IMR-90 (cell line): ENCODE measurements at regions not wholly inside any gene's neighbourhood (a gene's known extent, or its start where the extent isn't known, plus 50 kb on each side); places are given as distances from the start of the nearest gene placed in this dataset.

ENCODE experiments used
- ATAC-seq: fragments of 200-7000 bp; cut with Tn5 transposase; 2 replicates; pipeline ENCODE4 v1.9.1; 2020; ENCODE audit warnings: low read depth, mild to moderate bottlenecking, moderate library complexity
- BruUV-seq: library from RNA; stranded (reverse); fragments of 400-500 nt; replicated peaks from 2 replicates; lab custom pipeline; 2021; lab: Mats Ljungman, UMichigan
- CTCF ChIA-PET: fragments of 300-600 bp; formaldehyde crosslinking; extraction: SDS; loops from one replicate; lab custom pipeline; 2021; ENCODE audit warnings: antibody characterized with exemption; lab: Yijun Ruan, JAX
- POLR2A ChIA-PET: fragments of 300-600 bp; sonication (Branson Sonifier 250); formaldehyde crosslinking; loops from one replicate; lab custom pipeline; 2022; ENCODE audit warnings: antibody characterized with exemption; ENCODE audit not compliant: unreplicated experiment; lab: Charles Lee
- DNase-seq: peaks from one replicate; pipeline ENCODE4 v3.0.0; 2013
- H2AFZ ChIP-seq: replicated peaks from 2 replicates; pipeline ENCODE3; 2013; ENCODE audit warnings: low read length, mild to moderate bottlenecking; ENCODE audit not compliant: poor library complexity
- H2AK5ac ChIP-seq: 2 replicates; pipeline ENCODE4 v1.6.1; 2013; ENCODE audit warnings: low read depth, low read length, inconsistent platforms
- H2AK9ac ChIP-seq: replicated peaks from 2 replicates; pipeline ENCODE3; 2013; ENCODE audit warnings: mild to moderate bottlenecking, low read depth, low read length, moderate library complexity; ENCODE audit not compliant: poor library complexity
- H2BK120ac ChIP-seq: 2 replicates; pipeline ENCODE4 v1.6.1; 2013; ENCODE audit warnings: low read depth, low read length, inconsistent platforms
- H2BK15ac ChIP-seq: 3 replicates; pipeline ENCODE4 v1.6.1; 2013; ENCODE audit warnings: low read depth, low read length, inconsistent platforms
- H2BK20ac ChIP-seq: 2 replicates; pipeline ENCODE4 v1.6.1; 2013; ENCODE audit warnings: low read depth, mild to moderate bottlenecking, inconsistent platforms, low read length, moderate library complexity
- H2BK5ac ChIP-seq: 2 replicates; pipeline ENCODE4 v1.6.1; 2013; ENCODE audit warnings: mild to moderate bottlenecking, low read depth, low read length, inconsistent platforms; ENCODE audit not compliant: poor library complexity, severe bottlenecking
- H3K14ac ChIP-seq: replicated peaks from 2 replicates; pipeline ENCODE4 v1.6.1; 2013; ENCODE audit warnings: low read depth, low read length, inconsistent platforms
- H3K18ac ChIP-seq: 2 replicates; pipeline ENCODE4 v1.6.1; 2013; ENCODE audit warnings: low read depth, low read length, control low read depth
- H3K23ac ChIP-seq: 2 replicates; pipeline ENCODE4 v1.6.1; 2013; ENCODE audit warnings: low read depth, low read length, inconsistent platforms
- H3K27ac ChIP-seq: 2 replicates; pipeline ENCODE4 v1.5.1; 2013; ENCODE audit warnings: mild to moderate bottlenecking, control low read depth, low read length; ENCODE audit not compliant: insufficient read depth
- H3K27me3 ChIP-seq: 2 replicates; pipeline ENCODE4 v1.6.1; 2013; ENCODE audit warnings: low read length; ENCODE audit not compliant: control insufficient read depth, insufficient read depth
- H3K36me3 ChIP-seq: 2 replicates; pipeline ENCODE4 v1.6.1; 2013; ENCODE audit warnings: low read length, mixed read lengths; ENCODE audit not compliant: control insufficient read depth, insufficient read depth
- H3K4ac ChIP-seq: 2 replicates; pipeline ENCODE4 v1.6.1; 2013; ENCODE audit warnings: low read depth, low read length, inconsistent platforms
- H3K4me1 ChIP-seq: 2 replicates; pipeline ENCODE4 v1.6.1; 2013; ENCODE audit warnings: low read length, mixed read lengths; ENCODE audit not compliant: control insufficient read depth, insufficient read depth
- H3K4me2 ChIP-seq: 2 replicates; pipeline ENCODE4 v1.6.1; 2013; ENCODE audit warnings: low read depth, mild to moderate bottlenecking, control low read depth, low read length, moderate library complexity
- H3K4me3 ChIP-seq: 2 replicates; pipeline ENCODE4 v1.5.1; 2013; ENCODE audit warnings: low read depth, mild to moderate bottlenecking, control low read depth, low read length, moderate library complexity; ENCODE audit not compliant: insufficient read depth
- H3K56ac ChIP-seq: 2 replicates; pipeline ENCODE4 v1.6.1; 2013; ENCODE audit warnings: low read length, inconsistent platforms; ENCODE audit not compliant: insufficient read depth; ENCODE audit errors: extremely low read depth
- H3K79me1 ChIP-seq, 2 experiments: 2 replicates each; pipeline ENCODE4 v1.6.1; 2013; ENCODE audit warnings: low read length in 2 of 2, inconsistent platforms in 1 of 2, low read depth in 1 of 2
- H3K9ac ChIP-seq: 2 replicates; pipeline ENCODE4 v1.6.1; 2013; ENCODE audit warnings: low read depth, low read length, control low read depth
- H3K9me1 ChIP-seq: 2 replicates; pipeline ENCODE4 v1.6.1; 2013; ENCODE audit warnings: low read length, inconsistent platforms; ENCODE audit not compliant: insufficient read depth
- H3K9me3 ChIP-seq: 2 replicates; pipeline ENCODE4 v1.6.1; 2013; ENCODE audit warnings: low read length; ENCODE audit not compliant: control insufficient read depth, insufficient read depth
- H4K20me1 ChIP-seq: 2 replicates; pipeline ENCODE4 v1.6.1; 2013; ENCODE audit warnings: low read length, inconsistent platforms; ENCODE audit not compliant: insufficient read depth
- H4K5ac ChIP-seq: 2 replicates; pipeline ENCODE4 v1.6.1; 2013; ENCODE audit warnings: mild to moderate bottlenecking, low read depth, low read length, control low read depth
- H4K8ac ChIP-seq, 2 experiments: 2 replicates each; pipeline ENCODE4 v1.6.1; 2013; ENCODE audit warnings: low read depth in 2 of 2, low read length in 2 of 2, control low read depth in 1 of 2, inconsistent platforms in 1 of 2
- H4K91ac ChIP-seq: 2 replicates; pipeline ENCODE4 v1.6.1; 2013; ENCODE audit warnings: low read depth, low read length, inconsistent platforms; ENCODE audit not compliant: insufficient read depth
- CHD1 ChIP-seq: IDR thresholded peaks from 2 replicates; pipeline ENCODE4 v1.6.1; 2012; ENCODE audit warnings: low read depth, low read length, improper control_type of control experiment
- MAZ ChIP-seq: IDR thresholded peaks from 2 replicates; pipeline ENCODE4 v1.6.1; 2012; ENCODE audit warnings: low read depth, mild to moderate bottlenecking, low read length, improper control_type of control experiment, moderate library complexity, borderline replicate concordance
- POLR2A ChIP-seq: IDR thresholded peaks from 2 replicates; pipeline ENCODE4 v1.6.1; 2012; ENCODE audit warnings: mild to moderate bottlenecking, low read depth, low read length
- WGBS, 2 experiments: methylation state at CpG; one replicate each; pipeline versions ENCODE4 v1.1.5 to v1.1.7; 2013; ENCODE audit warnings: missing lambda C conversion rate in 2 of 2; ENCODE audit not compliant: insufficient read length in 1 of 2; ENCODE audit errors: extremely low coverage in 2 of 2; 5-methylcytosine and 5-hydroxymethylcytosine counted together
- dilution Hi-C: fragments of 300-500 bp; cut with HindIII; formaldehyde crosslinking; loops from one replicate; pipeline ENCODE4 v1.14.3; 2018; ENCODE audit warnings: low sequenced_read_pairs; ENCODE audit not compliant: unreplicated experiment
- in situ Hi-C: fragments of 300-500 bp; cut with MboI; formaldehyde crosslinking; loops from 3 replicates; pipeline ENCODE4 v1.14.3; 2019; ENCODE audit warnings: low sequenced_read_pairs, inconsistent platforms, mixed read lengths
- intact Hi-C: fragments of 100-400 bp; cut with micrococcal nuclease; formaldehyde crosslinking; loops from 2 replicates; pipeline ENCODE4 v1.10.0; 2022

DNA sequence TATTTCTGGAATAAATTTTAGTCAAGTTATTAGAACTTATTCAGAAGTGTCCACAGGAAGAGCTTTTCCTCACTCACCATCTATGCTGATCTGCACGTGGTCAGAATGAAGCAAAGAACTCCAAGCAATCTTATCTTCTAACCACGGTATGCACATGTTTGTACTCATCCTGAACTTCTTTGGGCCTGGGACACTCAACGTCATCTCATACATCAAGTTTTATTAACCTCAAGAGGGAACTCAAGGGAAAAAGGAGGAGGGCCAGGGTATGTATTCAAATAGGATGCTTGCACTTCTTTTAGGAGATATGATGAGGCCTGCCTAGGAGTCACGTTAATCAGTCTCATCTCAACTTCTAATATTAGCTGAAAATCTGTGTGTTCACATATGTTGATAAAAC is 142.5 kb downstream of the C1orf94 start:
- POLR2A ChIA-PET: no interaction called here
- no TSS peak for BruUV-seq
- dilution Hi-C loops: no loop called here

More for the DNA sequence above, 142.5 kb downstream of the C1orf94 start:
- no peaks in the 10 kb centered on the region for H3K9me1 ChIP-seq
- no peak overlapping the region for H3K56ac ChIP-seq
- H2BK15ac ChIP-seq: no peak overlapping the region
- no peak overlapping the region for H3K4ac ChIP-seq
- H2BK5ac ChIP-seq: no peak overlapping the region
- H3K4me2 ChIP-seq: no peak overlapping the region
- no peaks in the 10 kb centered on the region for H3K79me1 ChIP-seq
- H3K4me1 ChIP-seq: no peaks in the 10 kb centered on the region
- H3K4me3 ChIP-seq: no peak overlapping the region
- H3K27ac ChIP-seq: no peak overlapping the region
- H2BK20ac ChIP-seq: no peak overlapping the region
- no peaks in the 10 kb centered on the region for H3K36me3 ChIP-seq
- ATAC-seq (no peak), DNase-seq (no peak)
- H3K9ac ChIP-seq: no peak overlapping the region
- H2AK9ac ChIP-seq: no peak overlapping the region
- intact Hi-C loops (no loop called here), in situ Hi-C loops (no loop called here)
- H3K23ac ChIP-seq: no peak overlapping the region
- H3K14ac ChIP-seq: no peak overlapping the region
- H3K27me3 ChIP-seq: no peaks in the 10 kb centered on the region
- CTCF ChIA-PET: no interaction called here
- no peak overlapping the region for H4K8ac ChIP-seq
- no peak overlapping the region for H2BK120ac ChIP-seq
- no peak overlapping the region for H3K18ac ChIP-seq
- no CpG with 5 or more reads among the region's 4 CpGs for WGBS, 2 experiments
- no peak overlapping the region for H4K5ac ChIP-seq
- no peak overlapping the region for H2AFZ ChIP-seq
- no peak overlapping the region for H4K91ac ChIP-seq
- H3K9me3 ChIP-seq: peaks cover 14% of the 10 kb centered on the region
- no peak for TF ChIP-seq MAZ
- TF ChIP-seq CHD1: no peak
- TF ChIP-seq POLR2A: no peak
- H2AK5ac ChIP-seq: no peak overlapping the region
- no peaks in the 10 kb centered on the region for H4K20me1 ChIP-seq
